ENCODE measurements at regions not wholly inside any gene's neighbourhood (a gene's known extent, or its start where the extent isn't known, plus 50 kb on each side); places are given as distances from the start of the nearest gene placed in this dataset.
"Not testable (repeated sequence)": the region's sequence is repeated elsewhere in the genome, so short reads cannot be mapped to it uniquely, and the experiment has no call there.

GRCh38 chr19:56894626-56895025, 54.1 kb upstream of the PEG3 start:
- no peak for DNase-seq (ENCODE audit: low read depth, low spot score)

- no peak for DNase-seq (ENCODE audit: low read depth, low spot score)
Observed at GRCh38 chr19:56896095-56896494, 55.6 kb upstream of the PEG3 start.

- DNase-seq (ENCODE audit: low read depth, low spot score), result no peak
Observed at GRCh38 chr19:56899943-56900342, 59.4 kb upstream of the PEG3 start.

GRCh38 chr19:56900573-56901097, 60.1 kb upstream of the PEG3 start:
- DNase-seq (ENCODE audit: low read depth, low spot score), result no peak

- DNase-seq (ENCODE audit: low read depth, low spot score), result no peak
Observed at GRCh38 chr19:56905631-56906150, 65.2 kb upstream of the PEG3 start.

GRCh38 chr19:56912401-56913112, 72.0 kb upstream of the PEG3 start:
- DNase-seq (ENCODE audit: low read depth, low spot score), result no peak

GRCh38 chr19:56913113-56913455, 72.6 kb upstream of the PEG3 start:
- not testable (repeated sequence) for DNase-seq (ENCODE audit: low read depth, low spot score)

- DNase-seq (ENCODE audit: low read depth, low spot score), result no peak
Observed at GRCh38 chr19:56916528-56916927, 76.0 kb upstream of the PEG3 start.

- DNase-seq (ENCODE audit: low read depth, low spot score), result no peak
Observed at GRCh38 chr19:56917529-56917928, 77.0 kb upstream of the PEG3 start.

GRCh38 chr19:56917998-56918397, 77.5 kb upstream of the PEG3 start:
- no peak for DNase-seq (ENCODE audit: low read depth, low spot score)

- no peak for DNase-seq (ENCODE audit: low read depth, low spot score)
Observed at GRCh38 chr19:56918682-56919307, 78.3 kb upstream of the PEG3 start.

- no peak for DNase-seq (ENCODE audit: low read depth, low spot score)
Observed at GRCh38 chr19:56919308-56919995, 78.9 kb upstream of the PEG3 start.

- not testable (repeated sequence) for DNase-seq (ENCODE audit: low read depth, low spot score)
Observed at GRCh38 chr19:56926094-56926493, 85.6 kb upstream of the PEG3 start.

GRCh38 chr19:56927294-56927693, 86.8 kb upstream of the PEG3 start:
- DNase-seq (ENCODE audit: low read depth, low spot score), result no peak

GRCh38 chr19:56927791-56928207, 87.3 kb upstream of the PEG3 start:
- DNase-seq (ENCODE audit: low read depth, low spot score), result no peak

- DNase-seq (ENCODE audit: low read depth, low spot score), result no peak
Observed at GRCh38 chr19:56930647-56931535, 90.4 kb upstream of the PEG3 start.

GRCh38 chr19:56933014-56933705, 92.6 kb upstream of the PEG3 start:
- no peak for DNase-seq (ENCODE audit: low read depth, low spot score)

- DNase-seq (ENCODE audit: low read depth, low spot score), result no peak
Observed at GRCh38 chr19:56934438-56935090, 94.0 kb upstream of the PEG3 start.

GRCh38 chr19:56939951-56940350, 99.4 kb upstream of the PEG3 start:
- DNase-seq (ENCODE audit: low read depth, low spot score), result no peak

- peak; percentile 21 for DNase-seq (ENCODE audit: low read depth, low spot score)
Observed at GRCh38 chr19:56942756-56943155, 102.2 kb upstream of the PEG3 start.

Measured in astrocyte of the hippocampus (primary cell).